ENCODE measurements at regions not wholly inside any gene's neighbourhood (a gene's known extent, or its start where the extent isn't known, plus 50 kb on each side); places are given as distances from the start of the nearest gene placed in this dataset.
"Not testable (repeated sequence)": the region's sequence is repeated elsewhere in the genome, so short reads cannot be mapped to it uniquely, and the experiment has no call there.

DNA sequence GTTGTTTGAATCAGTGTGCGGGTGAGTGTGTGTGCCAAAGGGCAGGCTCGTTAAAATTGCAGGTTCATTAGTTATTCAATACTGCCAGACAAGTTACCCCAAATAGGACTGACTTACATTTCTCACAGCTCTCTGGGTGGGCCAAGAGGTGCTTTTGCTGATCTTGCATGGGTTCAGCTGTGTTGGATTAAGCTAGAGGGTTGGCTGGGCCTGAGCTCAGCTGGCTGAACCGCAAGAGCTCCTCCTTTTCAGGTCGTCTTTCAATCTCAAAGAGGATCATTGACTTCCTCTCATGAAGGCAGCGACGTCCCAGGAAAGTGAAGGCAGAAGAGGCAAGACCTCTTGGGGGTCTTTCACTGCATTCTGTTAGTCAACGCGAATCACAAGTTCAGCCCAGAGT is 343.3 kb upstream of the FRG1 start:
- no peaks in the 10 kb centered on the region for H3K9me3 ChIP-seq (ENCODE audit: control insufficient read depth, insufficient read depth, low read length)
- H3K4me1 ChIP-seq (ENCODE audit: insufficient read depth, low read length) = no peaks in the 10 kb centered on the region
- H3K36me3 ChIP-seq (ENCODE audit: insufficient read depth, low read length) = no peaks in the 10 kb centered on the region
- no peak overlapping the region for H3K9ac ChIP-seq (ENCODE audit: low read depth, low read length)

DNA sequence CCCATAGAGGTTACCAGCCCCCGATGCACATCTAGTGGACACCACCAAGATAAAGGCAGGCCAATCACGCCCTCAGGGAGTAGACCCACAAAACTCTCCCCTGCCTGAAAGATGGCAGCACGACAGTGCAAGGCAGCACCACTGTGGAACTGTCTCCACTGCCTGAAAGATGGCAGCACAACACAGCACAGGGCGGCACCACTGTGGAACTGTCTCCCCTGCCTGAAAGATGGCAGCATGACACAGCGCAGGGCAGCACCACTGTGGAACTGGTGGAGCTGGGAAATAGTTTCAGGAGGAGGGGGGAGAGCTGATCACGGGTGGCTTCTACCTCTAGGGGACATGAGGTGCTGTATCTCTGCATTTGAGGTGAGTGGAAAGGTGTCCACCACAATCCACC is 340.4 kb upstream of the FRG1 start:
- no peaks in the 10 kb centered on the region for H3K9me3 ChIP-seq (ENCODE audit: control insufficient read depth, insufficient read depth, low read length)

DNA sequence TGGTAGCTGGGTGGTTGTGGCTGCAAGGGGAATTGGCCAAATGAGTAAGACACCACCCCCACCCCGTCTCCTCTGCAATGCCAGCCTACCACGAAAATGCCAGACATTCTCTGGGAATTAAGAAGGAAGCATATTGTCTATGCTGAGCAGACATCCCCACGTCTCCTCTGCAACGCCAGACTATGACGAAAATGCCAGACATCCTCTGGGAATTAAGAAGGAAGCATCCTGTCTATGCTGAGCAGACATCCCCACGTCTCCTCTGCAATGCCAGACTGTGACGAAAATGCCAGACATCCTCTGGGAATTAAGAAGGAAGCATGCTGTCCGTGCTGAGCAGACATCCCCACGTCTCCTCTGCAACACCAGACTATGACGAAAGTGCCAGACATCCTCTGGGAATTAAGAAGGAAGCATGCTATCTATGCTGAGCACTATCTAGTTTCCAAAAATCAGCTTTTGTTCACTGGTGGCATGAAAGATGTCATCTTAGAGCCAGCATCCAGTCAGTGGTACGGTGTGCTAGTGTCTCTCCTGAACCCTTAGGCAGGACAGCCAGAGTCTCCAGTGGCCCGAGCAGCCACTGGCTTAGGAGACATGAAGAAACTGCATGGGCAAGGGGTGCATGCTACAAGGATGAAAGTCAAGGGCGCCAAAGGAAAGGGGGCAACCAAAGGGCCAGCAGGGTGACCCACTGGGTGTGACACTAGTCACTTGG is 339.8 kb upstream of the FRG1 start:
- Histone ChIP-seq H3K9ac (ENCODE audit: low read depth, low read length) (no peak overlapping the region), H3K9me3 (ENCODE audit: control insufficient read depth, insufficient read depth, low read length) (no peaks in the 10 kb centered on the region), H3K36me3 (ENCODE audit: insufficient read depth, low read length) (no peaks in the 10 kb centered on the region), H3K4me1 (ENCODE audit: insufficient read depth, low read length) (no peaks in the 10 kb centered on the region)

More for the DNA sequence above, 340.4 kb upstream of the FRG1 start:
- Histone ChIP-seq H3K9ac (ENCODE audit: low read depth, low read length) (no peak overlapping the region), H3K36me3 (ENCODE audit: insufficient read depth, low read length) (no peaks in the 10 kb centered on the region), H3K4me1 (ENCODE audit: insufficient read depth, low read length) (no peaks in the 10 kb centered on the region)

DNA sequence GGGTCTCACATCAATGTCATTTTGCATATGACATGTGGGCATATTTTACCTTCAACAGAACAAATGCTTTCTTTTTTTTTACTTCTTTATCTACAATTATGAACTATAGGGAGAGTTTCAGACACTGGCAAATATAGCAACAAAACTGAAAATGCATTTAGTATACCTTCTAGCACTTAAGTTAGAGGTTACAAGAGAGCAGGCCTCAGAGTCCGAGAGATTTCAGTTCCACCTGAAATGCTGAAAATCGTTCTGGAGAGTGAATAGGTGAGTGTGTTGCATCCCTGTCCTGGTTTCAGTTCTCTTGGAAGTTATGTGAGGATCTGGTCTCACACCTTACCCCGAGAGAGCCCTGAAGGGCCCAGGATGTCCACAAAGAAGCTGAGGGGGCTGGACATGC is 337.8 kb upstream of the FRG1 start:
- not testable (repeated sequence) for H3K4me1 ChIP-seq (ENCODE audit: insufficient read depth, low read length); H3K9ac ChIP-seq (ENCODE audit: low read depth, low read length); H3K9me3 ChIP-seq (ENCODE audit: control insufficient read depth, insufficient read depth, low read length); H3K36me3 ChIP-seq (ENCODE audit: insufficient read depth, low read length)

DNA sequence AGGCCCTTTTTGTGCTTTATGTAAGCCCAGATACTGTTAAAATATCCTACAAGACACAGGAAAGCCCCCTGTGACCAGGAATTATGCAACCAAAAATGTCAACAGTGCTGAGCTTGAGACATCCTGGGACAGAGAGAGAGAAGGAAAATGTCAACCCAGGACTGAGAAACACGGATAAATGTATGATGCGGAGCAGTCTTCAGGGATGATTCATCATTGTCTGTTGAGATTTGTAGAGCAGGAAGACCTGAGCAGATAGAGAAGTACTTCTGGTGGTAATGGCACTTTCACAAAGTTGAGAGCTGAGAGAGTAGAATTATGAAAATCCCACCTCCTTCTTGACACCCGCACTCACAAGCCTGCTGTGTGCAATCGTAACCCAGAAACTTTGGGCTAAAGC is 330.1 kb upstream of the FRG1 start:
- not testable (repeated sequence) for H3K4me1 ChIP-seq (ENCODE audit: insufficient read depth, low read length); H3K9me3 ChIP-seq (ENCODE audit: control insufficient read depth, insufficient read depth, low read length); H3K9ac ChIP-seq (ENCODE audit: low read depth, low read length); H3K36me3 ChIP-seq (ENCODE audit: insufficient read depth, low read length)

DNA sequence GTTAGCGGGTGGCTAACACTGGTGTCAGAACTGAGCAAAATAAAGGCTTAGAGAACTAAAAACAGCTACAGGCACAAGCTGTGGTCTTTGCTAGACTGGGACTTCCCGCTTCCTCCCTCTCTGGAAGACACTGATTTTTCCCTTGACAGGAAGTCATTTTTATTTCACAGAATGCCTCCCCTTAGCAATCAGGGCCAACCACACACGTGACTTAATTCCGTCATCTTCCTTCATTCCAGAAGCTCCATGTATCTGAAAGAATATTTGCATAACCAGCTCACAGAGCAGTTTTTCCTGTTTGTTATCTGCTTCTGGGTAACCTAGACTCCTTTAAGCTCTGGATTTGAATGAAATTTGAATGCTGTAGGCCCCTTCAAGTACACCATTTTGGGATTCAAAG is 327.5 kb upstream of the FRG1 start:
- no peaks in the 10 kb centered on the region for H3K36me3 ChIP-seq (ENCODE audit: insufficient read depth, low read length)
- no peaks in the 10 kb centered on the region for H3K9me3 ChIP-seq (ENCODE audit: control insufficient read depth, insufficient read depth, low read length)
- H3K9ac ChIP-seq (ENCODE audit: low read depth, low read length) = no peak overlapping the region
- no peaks in the 10 kb centered on the region for H3K4me1 ChIP-seq (ENCODE audit: insufficient read depth, low read length)

DNA sequence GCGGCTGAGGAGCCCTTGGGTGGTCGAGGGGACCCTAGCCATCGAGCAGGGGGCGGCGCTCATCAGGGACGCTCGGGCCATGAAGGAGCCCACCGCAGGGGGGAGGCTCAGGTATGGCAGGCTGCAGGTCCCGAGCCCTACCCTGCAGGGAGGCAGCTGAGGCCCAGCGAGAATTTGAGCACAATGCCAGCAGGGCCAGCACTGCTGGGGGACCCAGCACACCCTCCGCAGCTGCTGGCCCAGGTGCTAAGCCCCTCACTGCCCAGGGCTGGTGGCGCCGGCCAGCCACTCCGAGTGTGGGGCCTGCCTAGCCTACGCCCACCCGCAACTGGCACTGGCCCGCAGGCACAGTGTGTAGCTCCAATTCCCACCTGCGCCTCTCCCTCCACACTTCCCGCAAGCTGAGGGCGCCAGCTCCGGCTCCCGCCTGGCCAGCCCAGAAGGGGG is 325.4 kb upstream of the FRG1 start:
- H3K36me3 ChIP-seq (ENCODE audit: insufficient read depth, low read length) = no peaks in the 10 kb centered on the region
- H3K9ac ChIP-seq (ENCODE audit: low read depth, low read length) = no peak overlapping the region
- H3K4me1 ChIP-seq (ENCODE audit: insufficient read depth, low read length) = no peaks in the 10 kb centered on the region
- H3K9me3 ChIP-seq (ENCODE audit: control insufficient read depth, insufficient read depth, low read length) = no peaks in the 10 kb centered on the region

DNA sequence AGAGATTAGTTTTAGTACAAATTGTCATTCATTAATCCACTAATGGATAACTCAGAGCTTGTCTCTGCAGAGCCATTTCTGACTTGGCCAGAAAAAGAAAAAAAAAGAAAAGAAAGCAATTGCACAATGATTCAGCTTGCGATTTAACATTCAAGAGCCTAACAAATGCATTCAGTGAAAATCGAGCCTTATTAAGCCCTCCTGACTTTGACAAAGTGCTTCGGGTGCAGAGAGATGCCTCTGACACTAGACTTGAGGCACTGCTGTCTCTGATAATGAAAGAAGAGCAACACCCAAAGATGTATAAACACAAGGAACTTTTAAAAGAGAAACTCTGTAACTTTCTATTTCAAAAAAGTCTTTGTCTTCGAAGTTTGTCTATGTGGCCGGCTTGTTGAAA is 322.9 kb upstream of the FRG1 start:
- H3K36me3 ChIP-seq (ENCODE audit: insufficient read depth, low read length); H3K9me3 ChIP-seq (ENCODE audit: control insufficient read depth, insufficient read depth, low read length); H3K9ac ChIP-seq (ENCODE audit: low read depth, low read length); H3K4me1 ChIP-seq (ENCODE audit: insufficient read depth, low read length): not testable (repeated sequence)

DNA sequence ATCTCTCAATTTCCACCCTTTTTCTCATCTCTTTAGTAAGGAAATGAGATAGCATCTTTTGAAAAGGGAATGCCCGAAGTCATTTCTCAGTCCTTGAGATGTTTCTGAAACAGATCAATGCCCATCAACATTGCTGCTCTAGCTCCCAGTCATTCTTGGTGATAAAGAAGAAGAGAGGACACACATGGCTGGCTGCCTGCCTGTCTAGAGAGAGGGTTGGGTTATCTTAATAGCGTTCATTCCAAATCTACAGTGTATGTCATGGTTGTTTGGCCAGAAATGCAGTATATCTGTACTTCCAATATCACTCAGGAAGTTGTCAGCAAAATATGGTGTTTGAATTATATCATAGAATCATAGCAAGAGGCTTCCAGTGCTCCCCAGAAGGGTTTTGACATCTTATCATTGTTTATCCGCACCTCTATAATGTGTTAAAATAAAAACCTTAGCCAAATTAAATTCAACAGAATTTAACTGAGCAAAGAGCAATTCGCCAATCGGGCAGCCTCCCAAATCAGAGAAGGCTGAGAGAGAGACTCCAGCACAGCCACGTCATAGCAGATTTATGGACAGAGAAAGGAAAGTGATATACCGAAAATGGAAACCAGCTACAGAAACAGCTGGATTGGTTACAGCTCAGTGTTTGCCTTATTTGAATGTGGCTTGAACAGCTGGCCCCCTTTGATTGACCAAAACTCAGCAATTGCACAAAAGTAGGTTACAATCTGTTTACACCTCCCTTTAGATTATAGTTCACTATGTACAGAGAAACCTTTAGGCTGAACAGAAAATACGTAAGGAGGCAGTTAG is 321.0 kb upstream of the FRG1 start:
- not testable (repeated sequence) for H3K9me3 ChIP-seq (ENCODE audit: control insufficient read depth, insufficient read depth, low read length); H3K4me1 ChIP-seq (ENCODE audit: insufficient read depth, low read length); H3K36me3 ChIP-seq (ENCODE audit: insufficient read depth, low read length); H3K9ac ChIP-seq (ENCODE audit: low read depth, low read length)

DNA sequence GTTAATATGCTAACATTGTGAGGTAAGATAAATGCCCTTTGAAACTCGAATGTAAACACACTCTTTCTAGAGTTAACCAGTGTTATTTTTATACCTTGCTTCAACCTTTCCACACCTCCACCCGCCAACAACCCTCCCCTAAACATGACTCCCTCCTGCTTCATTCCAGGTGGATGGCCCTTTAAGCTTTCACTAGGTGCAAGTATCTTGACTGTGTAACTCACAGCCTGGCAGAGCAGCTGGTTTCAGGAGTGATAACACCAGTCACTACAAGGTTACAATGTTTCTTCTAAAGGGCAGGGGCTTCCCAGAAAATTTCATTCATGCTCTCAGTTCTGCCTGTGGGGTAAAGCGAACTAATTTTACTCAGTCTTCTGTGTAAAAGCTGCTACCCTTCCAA is 318.1 kb upstream of the FRG1 start:
- H3K4me1 ChIP-seq (ENCODE audit: insufficient read depth, low read length); H3K9me3 ChIP-seq (ENCODE audit: control insufficient read depth, insufficient read depth, low read length); H3K9ac ChIP-seq (ENCODE audit: low read depth, low read length); H3K36me3 ChIP-seq (ENCODE audit: insufficient read depth, low read length): not testable (repeated sequence)

DNA sequence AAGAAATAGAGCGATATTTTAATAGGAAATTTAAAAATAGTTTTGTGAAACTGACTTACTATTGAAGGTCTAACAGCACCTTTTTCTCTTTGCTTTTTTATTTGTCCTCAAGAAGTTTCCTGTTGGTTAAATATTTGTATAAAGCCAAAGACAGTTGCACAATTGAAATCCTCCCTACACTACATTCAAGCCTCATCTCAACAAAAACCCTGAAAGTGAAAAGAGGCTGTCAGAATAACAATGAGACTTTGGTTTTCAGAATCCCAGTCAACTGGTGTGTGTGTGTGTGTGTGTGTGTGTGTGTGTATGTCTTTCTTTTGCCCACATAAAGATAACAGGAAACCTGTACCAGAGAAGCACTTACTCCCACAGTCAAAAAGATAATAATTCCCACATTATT is 313.6 kb upstream of the FRG1 start:
- H3K9me3 ChIP-seq (ENCODE audit: control insufficient read depth, insufficient read depth, low read length); H3K4me1 ChIP-seq (ENCODE audit: insufficient read depth, low read length); H3K9ac ChIP-seq (ENCODE audit: low read depth, low read length); H3K36me3 ChIP-seq (ENCODE audit: insufficient read depth, low read length): not testable (repeated sequence)

DNA sequence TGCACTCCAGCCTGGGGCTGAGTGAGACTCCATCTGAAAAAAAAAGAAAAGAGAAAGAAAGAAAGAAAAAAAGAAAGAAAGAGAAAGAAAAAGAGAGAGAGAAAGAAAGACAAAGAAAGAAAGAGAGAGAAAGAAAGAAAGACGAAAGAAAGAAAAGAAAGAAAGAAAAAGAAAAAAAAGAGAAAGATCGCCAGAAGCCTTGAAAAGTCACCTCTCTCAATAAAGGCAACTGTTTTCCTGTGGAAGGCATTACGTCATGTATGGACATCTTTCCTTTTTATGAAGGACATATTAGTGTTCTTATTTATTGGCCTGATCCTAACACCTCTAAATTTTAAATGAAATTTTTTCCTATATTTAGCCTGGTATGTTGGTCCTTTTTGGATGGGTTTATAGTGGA is 310.9 kb upstream of the FRG1 start:
- not testable (repeated sequence) for H3K4me1 ChIP-seq (ENCODE audit: insufficient read depth, low read length)

DNA sequence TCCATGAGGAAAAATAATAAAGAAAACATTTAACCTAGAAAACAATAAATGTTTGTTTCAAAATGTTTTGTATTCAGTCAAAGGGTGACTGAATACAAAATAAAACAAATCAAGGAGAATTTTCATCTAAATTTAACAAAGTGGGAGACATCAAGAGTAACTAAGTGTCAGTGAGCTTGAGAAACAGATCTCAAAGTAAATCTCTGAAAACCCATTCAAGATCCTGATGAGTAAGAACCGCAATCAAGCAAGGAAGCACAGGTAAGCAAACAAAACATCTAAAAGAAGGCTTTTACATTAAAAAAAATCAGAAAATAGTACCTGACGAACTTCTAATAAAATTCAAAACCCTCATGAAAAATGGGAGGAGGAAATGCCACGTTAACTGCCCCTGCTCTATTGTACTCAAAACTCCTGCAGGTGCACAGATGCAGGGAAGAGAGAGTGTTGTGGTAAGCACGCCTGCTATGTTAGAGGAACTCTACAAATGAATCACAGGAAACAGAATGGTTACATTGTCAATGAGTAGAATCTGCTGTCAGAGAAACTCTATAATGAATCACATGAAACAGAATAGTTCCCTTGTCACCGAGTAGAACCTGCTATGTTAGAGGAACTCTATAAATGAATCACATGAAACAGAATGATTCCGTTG is 309.6 kb upstream of the FRG1 start:
- H3K4me1 ChIP-seq (ENCODE audit: insufficient read depth, low read length); H3K9ac ChIP-seq (ENCODE audit: low read depth, low read length); H3K9me3 ChIP-seq (ENCODE audit: control insufficient read depth, insufficient read depth, low read length); H3K36me3 ChIP-seq (ENCODE audit: insufficient read depth, low read length): not testable (repeated sequence)

More for the DNA sequence above, 310.9 kb upstream of the FRG1 start:
- H3K9me3 ChIP-seq (ENCODE audit: control insufficient read depth, insufficient read depth, low read length); H3K9ac ChIP-seq (ENCODE audit: low read depth, low read length); H3K36me3 ChIP-seq (ENCODE audit: insufficient read depth, low read length): not testable (repeated sequence)

DNA sequence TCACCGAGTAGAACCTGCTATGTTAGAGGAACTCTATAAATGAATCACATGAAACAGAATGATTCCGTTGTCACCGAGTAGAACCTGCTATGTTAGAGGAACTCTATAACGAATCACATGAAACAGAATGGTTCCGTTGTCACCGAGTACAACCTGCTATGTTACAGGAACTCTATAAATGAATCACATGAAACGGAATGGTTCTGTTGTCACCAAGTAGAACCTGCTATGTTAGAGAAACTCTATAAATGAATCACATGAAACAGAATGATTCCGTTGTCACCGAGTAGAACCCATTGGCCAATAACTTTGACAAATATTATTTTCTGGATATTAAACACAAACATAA is 309.1 kb upstream of the FRG1 start:
- H3K9me3 ChIP-seq (ENCODE audit: control insufficient read depth, insufficient read depth, low read length); H3K36me3 ChIP-seq (ENCODE audit: insufficient read depth, low read length); H3K9ac ChIP-seq (ENCODE audit: low read depth, low read length): not testable (repeated sequence)

DNA sequence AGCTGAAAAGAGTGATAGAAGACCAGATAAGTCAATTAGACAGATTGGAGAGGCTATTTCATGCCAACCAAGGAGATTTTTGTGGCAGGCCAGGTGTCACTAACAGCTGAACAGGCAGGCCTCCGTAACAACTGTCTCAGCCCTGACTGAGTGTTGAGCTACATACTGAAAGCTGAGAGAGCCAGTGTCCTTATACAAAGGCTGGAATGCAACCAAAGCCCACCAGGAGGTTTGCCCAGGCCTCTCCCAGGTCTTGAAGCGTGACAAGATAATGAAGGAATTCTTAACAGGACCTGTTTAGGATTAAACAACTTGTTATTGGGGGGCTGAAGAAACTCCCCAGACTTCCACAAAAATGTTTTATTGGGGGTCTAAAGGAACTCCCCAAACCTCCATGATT is 290.2 kb upstream of the FRG1 start:
- not testable (repeated sequence) for H3K9ac ChIP-seq (ENCODE audit: low read depth, low read length); H3K9me3 ChIP-seq (ENCODE audit: control insufficient read depth, insufficient read depth, low read length); H3K36me3 ChIP-seq (ENCODE audit: insufficient read depth, low read length); H3K4me1 ChIP-seq (ENCODE audit: insufficient read depth, low read length)

More for the DNA sequence above, 309.1 kb upstream of the FRG1 start:
- H3K4me1 ChIP-seq (ENCODE audit: insufficient read depth, low read length) = not testable (repeated sequence)
